ENCODE measurements at regions not wholly inside any gene's neighbourhood (a gene's known extent, or its start where the extent isn't known, plus 50 kb on each side); places are given as distances from the start of the nearest gene placed in this dataset.
A peak's percentile ranks its signal among the peaks of the same experiment; 100 is the strongest.

- no peak for DNase-seq
Measured at GRCh38 chr14:101497684-101498525, 63.4 kb upstream of the DIO3 start.

- DNase-seq: no peak
Measured at GRCh38 chr14:101498526-101498860, 62.8 kb upstream of the DIO3 start.

GRCh38 chr14:101499080-101499479 lies 62.2 kb upstream of the DIO3 start:
- DNase-seq: no peak

GRCh38 chr14:101499513-101499912 lies 61.8 kb upstream of the DIO3 start:
- no peak for DNase-seq

GRCh38 chr14:101500061-101500460 lies 61.2 kb upstream of the DIO3 start:
- DNase-seq: no peak

- no peak for DNase-seq
Measured at GRCh38 chr14:101500681-101501080, 60.6 kb upstream of the DIO3 start.

GRCh38 chr14:101501341-101501740 lies 60.0 kb upstream of the DIO3 start:
- no peak for DNase-seq

- no peak for DNase-seq
Measured at GRCh38 chr14:101501858-101502615, 59.3 kb upstream of the DIO3 start.

- no peak for DNase-seq
Measured at GRCh38 chr14:101502761-101503392, 58.4 kb upstream of the DIO3 start.

GRCh38 chr14:101503431-101504095 lies 57.7 kb upstream of the DIO3 start:
- no peak for DNase-seq

- DNase-seq: no peak
Measured at GRCh38 chr14:101504096-101504948, 57.0 kb upstream of the DIO3 start.

- DNase-seq: no peak
Measured at GRCh38 chr14:101505236-101505970, 55.9 kb upstream of the DIO3 start.

- DNase-seq: no peak
Measured at GRCh38 chr14:101506211-101506925, 54.9 kb upstream of the DIO3 start.

GRCh38 chr14:101506926-101507835 lies 54.1 kb upstream of the DIO3 start:
- peak; percentile 16 for DNase-seq

- peak; percentile 13 for DNase-seq
Measured at GRCh38 chr14:101507836-101508150, 53.5 kb upstream of the DIO3 start.

GRCh38 chr14:101508196-101508947 lies 52.9 kb upstream of the DIO3 start:
- DNase-seq: no peak

- peak; percentile 12 for DNase-seq
Measured at GRCh38 chr14:101508948-101509729, 52.2 kb upstream of the DIO3 start.

GRCh38 chr14:101509730-101510371 lies 51.4 kb upstream of the DIO3 start:
- DNase-seq: peak; percentile 32

Data from left hindlimb (tissue), 1 donor.